Endothelial cell of umbilical vein (primary cell): ENCODE measurements at regions not wholly inside any gene's neighbourhood (a gene's known extent, or its start where the extent isn't known, plus 50 kb on each side); places are given as distances from the start of the nearest gene placed in this dataset.

Experiments used
- JUN ChIP-seq: IDR thresholded peaks from 2 replicates; pipeline ENCODE4 v1.6.1; 2011; ENCODE audit warnings: borderline replicate concordance, low read depth; ENCODE audit not compliant: insufficient read length, insufficient read depth
- TF ChIP-seq, protein P1 (sequence below), 2 donors: IDR thresholded peaks; 1 replicate in 1 of 2; 2 replicates in 1 of 2; pipeline ENCODE4 v1.5.1; 2011; ENCODE audit warnings: low read length in 2 of 2, mild to moderate bottlenecking in 2 of 2, moderate library complexity in 2 of 2, control low read depth in 1 of 2, inconsistent platforms in 1 of 2, low read depth in 1 of 2; ENCODE audit not compliant: insufficient read depth in 1 of 2; ENCODE audit errors: extremely low read depth in 1 of 2

DNA sequence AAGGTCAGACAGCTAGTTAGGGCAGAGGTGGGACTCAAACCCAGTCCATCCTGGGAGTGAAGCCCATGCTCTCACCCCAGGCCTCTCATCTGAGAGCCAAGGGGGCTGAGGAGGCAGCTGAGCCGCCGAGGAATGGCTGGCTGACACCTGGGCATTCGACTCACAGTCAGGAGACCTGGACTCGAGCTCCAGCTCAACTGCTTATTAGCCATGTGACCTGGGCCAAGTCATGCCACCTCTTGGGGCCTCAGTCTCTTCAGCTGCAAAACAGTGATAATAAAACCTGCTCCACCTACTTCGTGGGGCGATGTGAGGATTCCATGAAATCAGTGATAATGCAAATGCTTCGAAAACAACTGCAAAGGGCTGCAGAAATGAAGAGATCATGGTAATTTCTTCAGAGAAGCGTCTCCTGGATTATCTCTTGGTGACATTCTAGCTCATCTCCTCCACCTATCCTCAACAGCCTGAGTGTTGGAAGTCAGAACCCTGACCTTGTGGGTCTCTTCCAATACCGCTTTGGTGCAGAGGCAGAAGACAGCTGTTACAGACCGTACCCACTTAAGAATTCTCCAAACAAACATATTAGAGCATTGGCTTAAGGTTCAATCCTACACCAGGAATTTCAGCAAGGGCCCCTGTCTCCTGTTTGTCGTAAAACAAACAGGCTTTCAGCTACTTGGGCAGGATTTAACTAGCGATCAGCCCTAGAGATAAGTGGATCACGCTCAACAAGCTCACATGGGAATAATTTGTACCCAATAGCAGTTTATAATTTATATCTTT lies 60.0 kb upstream of the PIM1 start:
- TF ChIP-seq JUN, result no peak
- TF ChIP-seq, protein P1, sequence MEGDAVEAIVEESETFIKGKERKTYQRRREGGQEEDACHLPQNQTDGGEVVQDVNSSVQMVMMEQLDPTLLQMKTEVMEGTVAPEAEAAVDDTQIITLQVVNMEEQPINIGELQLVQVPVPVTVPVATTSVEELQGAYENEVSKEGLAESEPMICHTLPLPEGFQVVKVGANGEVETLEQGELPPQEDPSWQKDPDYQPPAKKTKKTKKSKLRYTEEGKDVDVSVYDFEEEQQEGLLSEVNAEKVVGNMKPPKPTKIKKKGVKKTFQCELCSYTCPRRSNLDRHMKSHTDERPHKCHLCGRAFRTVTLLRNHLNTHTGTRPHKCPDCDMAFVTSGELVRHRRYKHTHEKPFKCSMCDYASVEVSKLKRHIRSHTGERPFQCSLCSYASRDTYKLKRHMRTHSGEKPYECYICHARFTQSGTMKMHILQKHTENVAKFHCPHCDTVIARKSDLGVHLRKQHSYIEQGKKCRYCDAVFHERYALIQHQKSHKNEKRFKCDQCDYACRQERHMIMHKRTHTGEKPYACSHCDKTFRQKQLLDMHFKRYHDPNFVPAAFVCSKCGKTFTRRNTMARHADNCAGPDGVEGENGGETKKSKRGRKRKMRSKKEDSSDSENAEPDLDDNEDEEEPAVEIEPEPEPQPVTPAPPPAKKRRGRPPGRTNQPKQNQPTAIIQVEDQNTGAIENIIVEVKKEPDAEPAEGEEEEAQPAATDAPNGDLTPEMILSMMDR (IDR thresholded peaks at IDR 0.05; ENCODE audit: extremely low read depth in 1 of 2, insufficient read depth in 1 of 2, low read depth in 1 of 2, low read length in 2 of 2), result no peak
